Esophagus muscularis mucosa (tissue), 3 donors: ENCODE measurements at regions not wholly inside any gene's neighbourhood (a gene's known extent, or its start where the extent isn't known, plus 50 kb on each side); places are given as distances from the start of the nearest gene placed in this dataset.

Experiments used
- POLR2AphosphoS5 ChIP-seq, 2 donors: sonication (generic); formaldehyde crosslinking; IDR thresholded peaks; one replicate each; pipeline ENCODE4 v1.6.1; 2017; ENCODE audit warnings: antibody characterized with exemption in 2 of 2
- TF ChIP-seq, protein P1 (sequence below), 3 experiments: fragments of 200-600 bp in 2 of 3; fragments of 450-650 bp in 1 of 3; sonication (generic) in 2 of 3; IDR thresholded peaks; one replicate each; pipeline ENCODE4 v1.5.1; 2017 to 2019; ENCODE audit warnings: antibody characterized with exemption in 3 of 3, mild to moderate bottlenecking in 2 of 3, moderate library complexity in 1 of 3

DNA sequence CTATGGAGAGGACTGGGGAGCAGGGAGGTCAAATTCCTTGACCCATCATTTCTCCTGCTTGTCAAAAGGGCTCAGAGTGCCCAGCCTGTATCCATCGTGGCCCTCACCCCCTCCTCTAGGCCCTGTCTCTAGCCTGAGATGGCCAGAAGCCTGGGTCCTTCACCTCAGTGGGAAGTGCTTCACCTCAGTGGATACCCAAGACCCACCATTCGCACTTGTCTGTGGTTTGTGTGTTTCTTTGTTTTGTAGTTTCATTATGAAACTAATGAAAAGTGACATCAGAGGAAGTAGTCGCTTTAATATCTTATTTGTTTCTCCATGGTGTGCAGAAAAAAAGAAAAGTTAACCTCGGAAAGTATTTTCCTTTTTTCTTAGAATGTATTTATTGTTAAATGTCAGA lies 194.0 kb upstream of the CADM1 start:
- no peak for TF ChIP-seq POLR2AphosphoS5 (IDR thresholded peaks at IDR 0.05)
- TF ChIP-seq, protein P1, sequence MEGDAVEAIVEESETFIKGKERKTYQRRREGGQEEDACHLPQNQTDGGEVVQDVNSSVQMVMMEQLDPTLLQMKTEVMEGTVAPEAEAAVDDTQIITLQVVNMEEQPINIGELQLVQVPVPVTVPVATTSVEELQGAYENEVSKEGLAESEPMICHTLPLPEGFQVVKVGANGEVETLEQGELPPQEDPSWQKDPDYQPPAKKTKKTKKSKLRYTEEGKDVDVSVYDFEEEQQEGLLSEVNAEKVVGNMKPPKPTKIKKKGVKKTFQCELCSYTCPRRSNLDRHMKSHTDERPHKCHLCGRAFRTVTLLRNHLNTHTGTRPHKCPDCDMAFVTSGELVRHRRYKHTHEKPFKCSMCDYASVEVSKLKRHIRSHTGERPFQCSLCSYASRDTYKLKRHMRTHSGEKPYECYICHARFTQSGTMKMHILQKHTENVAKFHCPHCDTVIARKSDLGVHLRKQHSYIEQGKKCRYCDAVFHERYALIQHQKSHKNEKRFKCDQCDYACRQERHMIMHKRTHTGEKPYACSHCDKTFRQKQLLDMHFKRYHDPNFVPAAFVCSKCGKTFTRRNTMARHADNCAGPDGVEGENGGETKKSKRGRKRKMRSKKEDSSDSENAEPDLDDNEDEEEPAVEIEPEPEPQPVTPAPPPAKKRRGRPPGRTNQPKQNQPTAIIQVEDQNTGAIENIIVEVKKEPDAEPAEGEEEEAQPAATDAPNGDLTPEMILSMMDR (IDR thresholded peaks at IDR 0.05): no peak
